Daoy (cell line): ENCODE measurements at regions not wholly inside any gene's neighbourhood (a gene's known extent, or its start where the extent isn't known, plus 50 kb on each side); places are given as distances from the start of the nearest gene placed in this dataset.
A peak's percentile ranks its signal among the peaks of the same experiment; 100 is the strongest.

ENCODE experiments used
- DNase-seq: peaks from one replicate; pipeline ENCODE4 v3.0.0-alpha.2; 2015; ENCODE audit warnings: low read depth

DNA sequence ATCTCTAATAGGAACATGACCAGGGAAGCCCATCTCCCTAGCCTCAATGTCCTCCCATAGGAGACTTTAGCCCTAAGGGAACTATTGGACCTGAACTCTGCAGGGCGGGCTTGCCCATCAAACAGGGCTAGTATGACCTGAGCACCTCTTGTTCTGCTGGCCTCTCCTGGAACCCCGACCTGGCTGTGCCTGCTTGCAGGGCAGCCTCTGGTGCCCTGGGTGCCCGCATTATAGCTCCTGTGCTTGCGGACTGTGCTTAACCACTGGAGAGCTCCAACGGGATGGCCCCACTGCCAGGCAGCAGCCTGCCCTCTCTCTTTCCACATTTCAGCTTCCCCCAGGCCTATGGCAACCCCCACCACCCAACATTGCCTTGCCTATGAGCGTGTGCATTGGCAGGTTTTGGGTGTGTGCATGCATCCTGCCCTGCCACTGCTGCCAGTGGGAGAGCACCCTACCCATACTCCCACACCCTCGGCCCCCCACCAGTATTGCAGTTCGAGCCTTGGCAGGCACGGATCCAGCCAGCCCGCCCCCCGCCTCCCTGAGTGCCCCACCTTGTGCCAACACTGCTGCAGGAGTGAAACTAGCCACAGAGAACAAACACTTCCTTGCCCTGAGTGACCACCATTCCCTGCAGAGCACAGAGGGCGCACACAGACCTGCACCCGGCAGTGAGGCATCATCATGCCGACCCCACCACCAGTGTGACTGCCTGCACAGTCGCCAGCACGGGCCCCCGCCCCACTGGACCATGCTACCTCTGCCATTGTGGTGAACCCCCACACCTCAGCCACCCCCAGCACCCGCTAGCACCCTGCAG is 1123.8 kb upstream of the CDH6 start:
- DNase-seq = no peak

GRCh38 chr5:30063503-30063902 is 1130.0 kb upstream of the CDH6 start:
- DNase-seq = no peak

- no peak for DNase-seq
Observed at GRCh38 chr5:30051976-30052375, 1141.5 kb upstream of the CDH6 start.

DNA sequence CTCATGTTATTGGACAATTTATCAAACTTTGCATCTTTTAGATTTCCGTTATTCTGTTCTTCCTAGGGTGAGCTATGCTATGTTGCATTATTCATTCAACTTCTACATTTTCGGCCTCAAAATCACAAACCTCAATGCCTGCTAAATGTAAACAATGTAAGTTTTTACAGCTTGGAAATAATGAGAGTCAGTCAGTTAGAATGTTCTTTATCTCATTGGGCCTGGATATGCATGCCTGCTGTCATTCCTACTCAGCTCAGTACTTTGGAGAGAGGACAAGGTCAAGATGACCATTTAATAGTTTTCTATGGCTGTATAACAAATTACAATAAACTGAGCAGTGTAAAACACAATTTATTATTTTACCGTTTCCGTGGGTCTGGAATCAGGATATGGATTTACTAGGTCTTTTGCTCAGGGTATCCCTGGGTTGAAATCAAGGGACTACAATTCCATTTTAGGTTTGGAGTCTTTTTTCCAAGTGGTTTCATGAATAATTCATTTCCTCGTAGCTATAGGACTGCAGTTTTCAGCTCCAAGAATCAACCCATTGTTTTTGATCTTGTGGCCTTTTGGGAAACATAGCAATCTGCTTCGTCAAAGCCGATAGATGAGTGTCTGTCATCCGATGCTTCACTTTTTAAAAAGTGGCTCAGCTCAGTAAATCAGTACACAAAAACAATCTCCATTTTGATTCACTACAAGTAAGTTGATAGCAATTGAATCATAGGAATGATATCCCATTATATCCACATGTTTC is 1143.2 kb upstream of the CDH6 start:
- DNase-seq = no peak

DNA sequence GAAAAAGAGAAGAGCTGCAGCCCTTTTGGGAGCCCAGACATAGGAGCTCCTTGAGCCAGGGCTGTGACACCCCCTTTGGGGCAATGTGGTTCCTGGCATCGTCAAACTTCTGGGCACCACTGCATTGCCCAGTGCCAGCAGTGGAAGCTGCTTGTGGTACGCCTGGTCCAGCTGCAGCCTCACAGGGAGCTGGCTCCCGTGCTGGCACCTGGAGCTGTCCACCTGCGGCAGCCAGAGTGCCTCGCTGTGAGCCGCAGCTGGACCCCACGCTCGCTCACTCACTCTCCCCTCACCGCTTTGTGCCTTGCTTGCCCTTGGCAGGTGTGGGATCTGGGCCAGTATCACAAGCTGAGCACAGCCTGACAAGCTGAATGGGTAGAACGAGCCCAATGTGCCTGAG is 1150.8 kb upstream of the CDH6 start:
- DNase-seq = no peak

DNA sequence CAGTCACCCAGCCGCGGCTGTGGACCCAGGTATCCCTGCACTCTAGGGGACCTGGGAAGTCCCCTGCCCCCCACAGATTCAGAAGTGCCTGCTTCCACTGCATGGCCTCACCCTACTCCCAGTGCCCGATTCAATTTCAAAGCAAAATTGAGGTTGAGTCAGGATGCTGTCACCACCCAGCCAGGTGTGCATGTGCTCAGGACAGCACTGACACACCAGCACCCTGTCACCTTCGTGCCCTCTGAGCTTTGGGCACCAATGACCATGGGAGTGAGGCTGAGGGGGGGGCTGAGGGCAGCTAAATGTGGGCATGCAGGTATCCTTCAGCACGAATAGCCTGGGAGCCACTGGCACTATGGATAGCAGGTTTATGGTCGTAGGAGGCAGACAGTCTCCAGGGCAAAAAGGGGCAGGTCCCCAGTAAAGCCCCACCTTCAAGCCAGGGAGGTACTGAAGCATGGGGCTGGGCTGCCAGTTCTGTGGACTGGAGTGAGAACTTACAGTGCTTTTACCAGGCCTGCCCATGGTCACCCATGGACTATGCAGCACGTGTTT is 1151.6 kb upstream of the CDH6 start:
- DNase-seq = no peak

GRCh38 chr5:30041291-30041690 is 1152.2 kb upstream of the CDH6 start:
- DNase-seq = no peak

DNA sequence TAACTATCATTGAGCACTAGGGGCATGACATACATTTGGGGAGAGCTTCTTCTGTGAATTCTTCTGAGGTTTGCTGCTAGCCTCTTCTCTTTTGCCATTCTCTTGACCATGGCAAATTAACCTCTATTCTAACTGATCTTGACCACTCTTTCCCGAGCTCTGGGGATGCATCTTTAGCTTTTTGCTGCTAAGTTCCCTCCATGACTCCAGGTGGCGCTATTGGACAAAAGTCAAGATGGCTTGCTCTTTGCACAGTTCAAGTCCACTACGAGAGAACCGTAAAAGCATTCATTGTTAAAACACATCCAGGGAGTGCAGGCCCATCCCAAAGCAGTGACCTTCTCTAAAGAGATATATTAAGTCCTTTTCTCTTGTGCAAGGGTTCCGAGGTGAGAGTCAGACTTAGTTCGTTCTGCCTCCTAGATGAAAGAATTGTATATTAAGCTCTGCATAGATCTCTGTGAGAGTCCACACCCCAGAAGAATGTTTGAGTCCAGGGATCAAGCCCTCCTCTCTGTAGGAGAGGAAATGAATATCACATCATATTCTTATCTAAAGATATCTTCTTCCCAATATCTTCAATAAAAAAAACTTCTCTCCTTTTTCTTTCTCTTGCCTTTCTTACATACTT is 1152.9 kb upstream of the CDH6 start:
- peak; percentile 2 for DNase-seq

- no peak for DNase-seq
Observed at GRCh38 chr5:30039379-30039778, 1154.1 kb upstream of the CDH6 start.

- no peak for DNase-seq
Observed at GRCh38 chr5:30034870-30035269, 1158.6 kb upstream of the CDH6 start.

- DNase-seq = no peak
Observed at GRCh38 chr5:30030101-30030500, 1163.4 kb upstream of the CDH6 start.

- no peak for DNase-seq
Observed at GRCh38 chr5:30001826-30002225, 1191.7 kb upstream of the CDH6 start.

- DNase-seq = no peak
Observed at GRCh38 chr5:30000231-30000630, 1193.3 kb upstream of the CDH6 start.

- DNase-seq = no peak
Observed at GRCh38 chr5:29995154-29995553, 1198.3 kb upstream of the CDH6 start.

- no peak for DNase-seq
Observed at GRCh38 chr5:29994519-29994918, 1199.0 kb upstream of the CDH6 start.

- DNase-seq = no peak
Observed at GRCh38 chr5:29993286-29993685, 1200.2 kb upstream of the CDH6 start.

GRCh38 chr5:29992248-29992647 is 1201.2 kb upstream of the CDH6 start:
- no peak for DNase-seq

GRCh38 chr5:29990681-29991080 is 1202.8 kb upstream of the CDH6 start:
- DNase-seq = no peak

DNA sequence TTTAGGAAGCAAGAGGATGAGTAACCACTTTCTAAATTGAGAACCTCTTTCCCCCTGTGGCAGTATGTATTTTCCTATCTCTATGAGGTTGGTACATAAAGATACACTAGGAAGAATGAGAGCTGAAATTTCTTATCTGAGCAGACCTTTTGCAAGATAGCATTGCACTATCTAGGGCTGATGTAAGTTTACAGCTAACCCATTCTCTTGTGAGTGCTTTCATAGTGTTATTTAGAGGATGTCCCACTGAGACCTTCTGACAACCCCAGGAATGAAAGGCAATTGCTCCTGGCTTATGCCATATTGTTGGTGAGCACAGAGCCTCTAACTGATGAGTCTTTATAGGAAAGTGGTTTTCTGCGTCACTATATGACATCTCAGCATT is 1209.3 kb upstream of the CDH6 start:
- DNase-seq = no peak

GRCh38 chr5:29983528-29984155 is 1209.8 kb upstream of the CDH6 start:
- DNase-seq = no peak

- no peak for DNase-seq
Observed at GRCh38 chr5:29982457-29982856, 1211.0 kb upstream of the CDH6 start.

DNA sequence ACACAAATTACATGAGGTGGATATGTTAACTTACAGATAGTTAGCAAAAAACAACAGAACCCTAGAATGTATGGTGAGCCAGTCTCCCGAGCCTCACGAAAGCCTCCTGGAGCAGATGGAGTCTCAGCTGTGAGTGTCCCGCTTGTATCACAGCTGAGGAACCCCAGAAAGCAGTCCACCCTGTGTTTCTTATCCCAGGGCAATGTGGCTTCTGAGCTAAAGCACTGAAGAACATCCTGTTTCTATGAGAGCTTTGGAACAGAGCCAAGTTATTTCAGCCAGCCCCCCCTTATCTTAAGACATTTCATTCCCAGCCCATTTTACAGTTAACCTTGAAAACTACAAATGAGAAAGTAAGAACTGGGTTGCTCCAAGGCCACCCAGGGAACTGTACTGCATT is 1220.9 kb upstream of the CDH6 start:
- no peak for DNase-seq
